Amniotic stem cell (primary cell): ENCODE measurements at regions not wholly inside any gene's neighbourhood (a gene's known extent, or its start where the extent isn't known, plus 50 kb on each side); places are given as distances from the start of the nearest gene placed in this dataset.
"Not testable (repeated sequence)": the region's sequence is repeated elsewhere in the genome, so short reads cannot be mapped to it uniquely, and the experiment has no call there.

ENCODE experiments used
- DNase-seq: peaks from one replicate; lab custom pipeline; 2025; lab: John Stamatoyannopoulos, UW

DNA sequence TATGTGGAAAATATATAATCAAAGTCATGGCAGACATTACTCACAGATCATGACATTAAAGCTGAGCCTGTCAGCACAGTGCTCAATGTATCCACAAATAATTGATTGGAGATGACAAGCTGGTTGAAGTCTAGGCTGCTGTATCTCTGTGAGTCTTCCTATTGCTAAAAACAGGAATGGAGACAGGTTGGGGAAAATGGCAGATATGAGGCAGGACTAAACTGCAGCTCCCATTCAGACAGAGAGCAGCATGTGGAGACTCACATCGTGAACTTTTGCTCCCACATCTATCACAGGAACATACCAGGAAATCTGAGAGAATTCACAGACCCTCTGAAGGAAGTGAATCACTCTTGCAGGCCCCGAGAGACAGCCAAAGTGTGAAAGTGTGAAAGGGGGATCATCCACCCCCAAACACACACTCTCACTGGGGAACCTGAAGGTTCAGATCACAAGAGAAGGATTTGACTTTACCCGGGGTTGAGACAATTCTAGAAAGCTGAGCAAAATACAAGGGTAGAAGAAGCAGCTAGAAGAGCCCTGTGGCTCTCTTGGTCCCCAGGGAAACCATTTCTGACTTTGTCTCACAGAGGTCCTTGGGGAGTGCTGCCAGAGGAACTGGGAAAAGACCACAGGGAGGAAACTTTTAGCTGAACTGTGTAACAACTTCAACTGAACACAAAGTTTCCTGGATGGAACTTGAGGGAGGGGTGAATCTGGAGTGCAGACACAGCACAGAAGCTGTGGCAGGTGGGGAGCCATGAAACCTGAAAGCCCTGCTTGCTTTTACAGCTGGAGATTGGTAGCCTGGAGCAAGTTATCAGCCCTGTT is 173.4 kb downstream of the S1PR1 start:
- no peak for DNase-seq

- no peak for DNase-seq
These were observed 183.6 kb downstream of the S1PR1 start for GRCh38 chr1:101420406-101420805.

- not testable (repeated sequence) for DNase-seq
These were observed 191.3 kb downstream of the S1PR1 start for GRCh38 chr1:101428083-101428482.

- DNase-seq: no peak
These were observed 191.7 kb downstream of the S1PR1 start for GRCh38 chr1:101428562-101428961.

DNA sequence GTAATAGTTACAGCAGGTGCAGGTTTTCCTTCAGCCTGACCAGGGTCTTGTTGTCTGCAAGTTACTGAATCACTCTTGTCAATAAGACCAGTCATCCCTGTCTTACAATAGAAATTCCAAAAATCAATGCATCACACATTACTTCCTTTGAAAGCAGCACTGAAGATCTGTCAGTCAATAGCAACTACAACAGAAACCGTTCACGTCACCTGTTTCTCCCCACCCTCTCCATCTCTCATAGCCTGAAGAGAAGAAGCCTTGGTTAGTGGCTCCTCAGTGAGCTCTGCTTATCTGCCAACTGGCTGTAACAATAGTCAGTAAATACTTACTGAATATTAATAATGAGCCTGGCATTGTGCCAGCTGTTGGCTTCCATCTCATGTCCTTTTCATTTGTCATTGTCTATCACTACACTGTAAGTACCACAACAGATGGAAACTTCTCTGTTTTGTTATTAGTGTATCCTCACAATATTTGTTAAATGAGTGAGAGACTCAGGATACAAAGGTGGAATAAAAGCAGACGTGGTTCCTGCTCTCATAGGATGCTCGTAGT is 195.2 kb downstream of the S1PR1 start:
- no peak for DNase-seq

DNA sequence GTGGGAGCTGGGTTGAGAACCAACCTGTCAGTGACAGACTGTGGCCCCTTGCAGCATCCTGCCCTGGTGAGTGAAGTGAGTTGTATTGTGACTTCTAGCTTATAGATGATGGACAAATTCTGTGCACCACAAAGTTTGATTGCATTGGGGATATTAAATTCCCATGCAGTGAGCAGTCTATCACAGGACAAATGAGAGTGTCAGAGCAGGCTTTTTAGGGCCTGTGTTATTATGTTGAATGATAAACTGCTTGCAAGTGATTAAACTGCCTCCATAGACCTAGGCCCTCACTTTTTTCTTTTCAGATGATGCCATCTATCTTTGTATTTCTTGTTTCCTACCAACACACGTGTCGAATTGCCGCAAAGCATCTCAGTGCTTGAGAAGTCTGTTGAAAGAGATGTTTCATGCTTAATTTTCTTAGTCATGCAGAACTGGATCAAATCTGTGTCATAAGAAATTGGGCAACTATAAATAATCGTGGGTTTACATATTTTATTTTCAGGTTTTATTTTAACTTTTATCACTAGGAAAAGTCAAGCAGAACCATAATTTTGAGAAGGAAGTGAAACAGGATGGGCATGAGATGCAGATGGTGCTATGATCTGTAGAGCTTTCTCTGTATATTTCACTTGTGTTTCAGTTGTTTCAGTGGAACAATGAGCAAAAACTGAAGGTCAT is 199.2 kb downstream of the S1PR1 start:
- no peak for DNase-seq

DNA sequence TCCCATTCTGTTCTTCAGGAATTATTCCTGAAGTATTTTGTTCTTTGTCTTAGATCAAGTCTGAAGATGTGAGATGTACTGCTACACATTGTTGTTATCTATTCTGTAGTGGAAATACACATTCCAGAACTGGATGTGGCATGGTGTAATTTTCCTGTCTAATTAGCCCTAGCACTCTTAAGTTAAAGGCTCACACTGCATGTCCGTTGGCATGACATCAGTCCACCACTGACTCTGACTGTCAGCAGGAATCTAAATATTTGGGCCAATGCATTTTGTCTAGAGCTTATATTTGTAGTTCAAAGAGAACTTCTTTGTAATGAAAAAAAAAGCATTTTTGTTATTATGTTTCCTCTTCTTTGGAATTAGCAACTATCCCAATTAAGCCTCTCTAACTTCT is 201.0 kb downstream of the S1PR1 start:
- DNase-seq: no peak

DNA sequence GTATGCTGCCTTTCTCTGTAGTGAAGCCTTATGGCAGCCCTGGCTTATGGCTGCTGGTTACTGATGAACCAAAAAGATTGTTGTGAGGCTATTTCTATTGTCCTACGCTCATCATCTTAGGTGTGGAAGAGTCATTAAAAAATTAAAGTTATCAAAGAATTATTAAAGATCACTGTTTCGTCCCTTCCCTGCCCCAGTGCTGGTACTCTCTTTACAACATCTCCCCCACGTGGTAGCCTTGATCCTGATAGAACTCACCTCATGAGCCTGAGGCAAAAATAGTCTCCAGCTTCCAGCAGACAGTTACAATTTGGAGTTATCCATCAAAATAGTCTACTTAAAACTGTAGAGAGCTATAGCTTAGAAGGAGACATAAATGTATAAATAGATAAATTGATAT is 201.5 kb downstream of the S1PR1 start:
- DNase-seq: no peak

GRCh38 chr1:101440485-101440884 is 203.7 kb downstream of the S1PR1 start:
- DNase-seq: no peak

GRCh38 chr1:101444381-101444780 is 207.6 kb downstream of the S1PR1 start:
- DNase-seq: no peak

DNA sequence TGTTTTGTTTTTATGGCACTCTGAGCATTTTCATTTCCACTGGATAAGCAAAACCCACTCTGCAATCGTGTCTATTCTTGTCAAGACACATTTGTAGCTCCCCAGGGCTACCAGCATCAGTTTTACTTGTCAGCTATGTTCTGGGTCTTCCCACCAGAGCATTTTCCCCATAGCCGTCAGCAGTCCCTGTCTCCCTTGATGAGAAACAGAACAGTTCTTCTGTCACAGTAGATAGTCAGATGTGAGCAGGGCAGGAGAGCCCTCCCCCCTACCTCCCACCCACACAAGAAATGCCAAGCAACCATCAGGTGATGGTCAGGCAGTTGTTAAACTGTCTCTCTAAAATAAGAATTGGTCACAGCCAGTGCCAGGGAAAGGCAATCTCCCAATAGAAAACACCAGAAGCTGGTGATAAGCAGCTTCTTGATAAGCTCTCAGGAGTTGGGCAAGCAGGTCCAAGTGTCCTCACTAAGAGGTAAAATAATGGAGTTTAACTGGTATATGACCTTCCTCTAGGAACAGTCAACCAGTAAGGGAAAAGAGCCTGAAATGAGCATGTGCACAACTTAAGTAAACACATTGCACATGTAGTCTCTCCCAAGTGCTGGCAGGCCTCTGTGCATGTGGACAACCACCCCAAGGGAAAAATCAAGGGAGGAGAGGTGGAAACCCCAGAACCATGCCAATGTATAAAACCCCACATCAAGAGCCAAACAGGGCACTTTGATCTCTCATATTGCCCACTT is 208.2 kb downstream of the S1PR1 start:
- DNase-seq: no peak

DNA sequence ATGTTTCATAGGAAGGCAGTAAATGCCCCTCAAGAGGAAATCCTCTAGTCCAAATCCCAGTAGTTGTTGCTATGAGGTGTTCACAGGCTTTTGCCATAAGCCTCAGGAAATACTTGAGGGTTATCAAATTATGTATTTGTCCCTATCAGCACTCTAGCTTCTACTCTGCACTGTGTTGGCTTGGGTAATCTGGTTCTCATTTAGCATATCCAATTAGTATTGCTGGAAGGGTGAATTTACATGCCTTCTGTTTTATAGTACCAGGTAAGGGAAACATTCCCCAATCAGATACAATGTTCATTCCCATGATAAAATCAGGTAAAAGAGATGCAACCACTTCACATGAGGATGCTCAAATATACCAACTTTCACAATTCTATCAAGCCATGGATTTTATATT is 211.2 kb downstream of the S1PR1 start:
- DNase-seq: no peak

DNA sequence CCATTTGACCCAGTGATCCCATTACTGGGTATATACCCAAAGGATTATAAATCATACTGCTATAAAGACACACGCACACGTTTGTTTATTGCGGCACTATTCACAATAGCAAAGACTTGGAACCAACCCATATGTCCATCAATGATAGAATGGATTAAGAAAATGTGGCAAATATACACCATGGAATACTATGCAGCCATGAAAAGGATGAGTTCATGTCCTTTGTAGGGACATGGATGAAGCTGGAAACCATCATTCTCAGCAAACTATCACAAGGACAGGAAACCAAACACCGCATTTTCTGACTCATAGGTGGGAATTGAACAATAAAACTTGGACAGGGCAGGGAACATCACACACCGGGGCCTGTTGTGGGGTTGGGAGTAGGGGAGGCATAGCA is 213.9 kb downstream of the S1PR1 start:
- DNase-seq: not testable (repeated sequence)

GRCh38 chr1:101451888-101452287 is 215.1 kb downstream of the S1PR1 start:
- no peak for DNase-seq

- DNase-seq: no peak
These were observed 216.0 kb downstream of the S1PR1 start for GRCh38 chr1:101452825-101453224.

- no peak for DNase-seq
These were observed 217.0 kb downstream of the S1PR1 start for GRCh38 chr1:101453844-101454243.

DNA sequence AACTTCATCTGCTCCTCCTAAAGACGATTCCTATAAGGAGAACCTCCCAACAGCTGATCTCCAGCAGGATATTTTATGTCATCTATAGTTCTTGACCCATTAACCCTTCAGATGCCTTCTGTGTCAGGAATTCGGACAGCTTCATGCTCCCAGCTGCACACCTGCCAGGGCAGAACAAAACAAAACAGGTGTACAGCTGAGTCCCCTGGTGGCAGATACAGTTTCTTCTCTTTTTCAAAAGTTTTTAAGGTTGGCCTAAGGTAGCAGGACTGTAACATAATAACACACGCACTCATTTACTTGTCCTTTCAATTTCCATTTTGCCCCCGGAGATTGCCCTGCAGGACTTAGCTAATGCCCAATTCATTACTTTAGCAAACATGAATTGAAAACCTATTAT is 218.3 kb downstream of the S1PR1 start:
- DNase-seq: no peak

DNA sequence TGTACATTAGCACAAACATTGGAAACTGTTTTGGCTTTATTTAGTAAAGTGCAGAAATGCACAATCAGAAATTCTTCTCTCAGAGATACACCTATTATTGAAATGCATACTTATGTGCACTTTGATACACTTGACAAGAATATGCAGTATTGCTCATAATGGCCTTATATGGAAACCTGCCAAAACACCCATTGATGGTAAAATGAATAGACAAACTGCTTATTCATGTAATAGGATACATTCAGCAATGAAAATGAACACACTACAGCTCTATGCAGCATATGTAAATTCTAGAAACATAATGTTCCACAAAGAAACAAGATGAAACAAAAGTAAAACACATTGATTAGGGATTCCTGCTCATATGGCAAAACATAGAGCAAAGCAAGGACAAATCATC is 223.9 kb downstream of the S1PR1 start:
- no peak for DNase-seq

DNA sequence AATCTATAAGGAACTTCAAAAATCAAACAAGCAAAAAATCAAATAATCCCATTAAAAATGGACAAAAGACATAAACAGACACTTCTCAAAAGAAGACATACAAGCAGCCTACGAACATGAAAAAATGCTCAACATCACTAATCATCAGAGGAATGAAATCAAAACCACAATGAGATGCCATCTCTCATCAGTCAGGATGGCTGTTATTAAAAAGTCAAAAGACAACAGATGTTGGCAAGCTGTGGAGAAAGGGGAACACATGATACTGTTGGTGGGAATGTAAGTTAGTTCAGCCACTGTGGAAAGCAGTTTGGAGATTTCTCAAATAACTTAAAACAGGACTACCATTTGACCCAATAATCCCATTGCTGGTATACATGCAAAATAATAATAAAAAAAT is 226.4 kb downstream of the S1PR1 start:
- no peak for DNase-seq

- DNase-seq: no peak
These were observed 229.1 kb downstream of the S1PR1 start for GRCh38 chr1:101465941-101466340.

GRCh38 chr1:101474039-101474665 is 237.3 kb downstream of the S1PR1 start:
- no peak for DNase-seq

- DNase-seq: no peak
These were observed 239.7 kb downstream of the S1PR1 start for GRCh38 chr1:101476541-101476940.
